ENCODE measurements at regions not wholly inside any gene's neighbourhood (a gene's known extent, or its start where the extent isn't known, plus 50 kb on each side); places are given as distances from the start of the nearest gene placed in this dataset.
A peak's percentile ranks its signal among the peaks of the same experiment; 100 is the strongest.

GRCh38 chr2:120463527-120463926 is 117.6 kb downstream of the INHBB start:
- Histone ChIP-seq H3K27ac (ENCODE audit: low read depth, low read length) (no peak overlapping the region), H3K9me3 (ENCODE audit: low read depth, low read length) (no peaks in the 10 kb centered on the region), H4K20me1 (ENCODE audit: insufficient read depth, low read length) (no peaks in the 10 kb centered on the region), H3K4me2 (ENCODE audit: insufficient read depth, low read length) (no peak overlapping the region), H3K4me1 (ENCODE audit: insufficient read depth, low read length) (peaks cover 11% of the 10 kb centered on the region), H3K4me3 (ENCODE audit: insufficient read depth, low read length) (no peak overlapping the region), H3K79me2 (ENCODE audit: insufficient read depth, low read length) (no peaks in the 10 kb centered on the region), H3K27me3 (ENCODE audit: insufficient read depth, low read length) (no peaks in the 10 kb centered on the region), H3K36me3 (ENCODE audit: insufficient read depth, low read length) (no peaks in the 10 kb centered on the region), H2AFZ (ENCODE audit: low read length) (no peak overlapping the region)
- TF ChIP-seq, protein P1, sequence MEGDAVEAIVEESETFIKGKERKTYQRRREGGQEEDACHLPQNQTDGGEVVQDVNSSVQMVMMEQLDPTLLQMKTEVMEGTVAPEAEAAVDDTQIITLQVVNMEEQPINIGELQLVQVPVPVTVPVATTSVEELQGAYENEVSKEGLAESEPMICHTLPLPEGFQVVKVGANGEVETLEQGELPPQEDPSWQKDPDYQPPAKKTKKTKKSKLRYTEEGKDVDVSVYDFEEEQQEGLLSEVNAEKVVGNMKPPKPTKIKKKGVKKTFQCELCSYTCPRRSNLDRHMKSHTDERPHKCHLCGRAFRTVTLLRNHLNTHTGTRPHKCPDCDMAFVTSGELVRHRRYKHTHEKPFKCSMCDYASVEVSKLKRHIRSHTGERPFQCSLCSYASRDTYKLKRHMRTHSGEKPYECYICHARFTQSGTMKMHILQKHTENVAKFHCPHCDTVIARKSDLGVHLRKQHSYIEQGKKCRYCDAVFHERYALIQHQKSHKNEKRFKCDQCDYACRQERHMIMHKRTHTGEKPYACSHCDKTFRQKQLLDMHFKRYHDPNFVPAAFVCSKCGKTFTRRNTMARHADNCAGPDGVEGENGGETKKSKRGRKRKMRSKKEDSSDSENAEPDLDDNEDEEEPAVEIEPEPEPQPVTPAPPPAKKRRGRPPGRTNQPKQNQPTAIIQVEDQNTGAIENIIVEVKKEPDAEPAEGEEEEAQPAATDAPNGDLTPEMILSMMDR (IDR thresholded peaks at IDR 0.05; ENCODE audit: extremely low read depth, low read depth, low read length): no peak
- DNase-seq (ENCODE audit: insufficient read length, low spot score, missing footprints): peak; percentile 30

DNA sequence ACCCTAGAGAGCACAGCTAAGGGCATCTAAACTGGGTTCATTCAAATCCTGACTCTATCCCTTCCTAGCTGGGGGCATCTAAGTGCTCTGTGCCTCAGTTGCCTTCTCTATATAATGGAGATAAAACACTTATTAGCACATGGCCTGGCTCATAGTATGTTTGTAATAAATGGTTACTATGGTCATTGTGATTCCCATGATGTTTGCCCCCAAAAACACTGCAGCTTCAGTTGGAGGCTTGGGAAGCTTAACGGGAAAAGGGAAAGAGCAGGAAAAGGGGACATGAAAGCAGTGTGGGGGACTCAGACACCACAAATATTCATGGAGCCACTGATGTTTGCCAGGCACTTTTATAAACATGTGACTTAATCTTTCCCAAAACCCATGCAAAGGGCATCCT is 118.1 kb downstream of the INHBB start:
- Histone ChIP-seq H4K20me1 (ENCODE audit: insufficient read depth, low read length) (no peaks in the 10 kb centered on the region), H3K36me3 (ENCODE audit: insufficient read depth, low read length) (no peaks in the 10 kb centered on the region), H2AFZ (ENCODE audit: low read length) (peak overlapping the region; percentile 87), H3K9me3 (ENCODE audit: low read depth, low read length) (no peaks in the 10 kb centered on the region), H3K4me2 (ENCODE audit: insufficient read depth, low read length) (no peak overlapping the region), H3K4me3 (ENCODE audit: insufficient read depth, low read length) (no peak overlapping the region), H3K79me2 (ENCODE audit: insufficient read depth, low read length) (no peaks in the 10 kb centered on the region), H3K27ac (ENCODE audit: low read depth, low read length) (no peak overlapping the region), H3K27me3 (ENCODE audit: insufficient read depth, low read length) (no peaks in the 10 kb centered on the region), H3K4me1 (ENCODE audit: insufficient read depth, low read length) (peaks cover 11% of the 10 kb centered on the region)
- peak; percentile 66 for DNase-seq (ENCODE audit: insufficient read length, low spot score, missing footprints)
- TF ChIP-seq, protein P1 (IDR thresholded peaks at IDR 0.05; ENCODE audit: extremely low read depth, low read depth, low read length): no peak

DNA sequence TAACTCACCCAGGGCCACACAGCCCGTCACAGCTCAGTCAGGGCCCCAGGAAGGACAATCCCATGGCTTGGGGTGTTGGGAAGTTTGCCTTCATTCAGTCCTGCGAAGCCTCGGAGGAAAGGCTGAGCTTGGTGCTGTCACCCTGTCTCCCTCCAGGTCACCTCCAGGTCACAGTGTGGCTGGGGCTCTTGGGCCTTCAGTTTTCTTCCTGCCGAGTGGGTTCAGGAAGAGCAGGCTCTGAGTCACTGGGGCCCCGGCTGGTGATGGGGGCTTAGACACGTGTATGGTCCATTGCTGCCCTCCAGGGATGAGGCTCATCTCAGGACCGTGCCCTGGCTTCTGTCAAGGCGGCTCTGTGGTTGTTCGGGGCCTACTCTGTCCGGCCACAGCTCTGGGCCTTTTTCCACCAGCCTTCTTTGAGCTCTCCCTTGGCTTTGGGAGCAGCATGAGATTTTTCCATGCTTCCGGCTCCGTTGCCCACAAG is 118.6 kb downstream of the INHBB start:
- Histone ChIP-seq H3K27ac (ENCODE audit: low read depth, low read length) (peak overlapping the region; percentile 1), H3K9me3 (ENCODE audit: low read depth, low read length) (no peaks in the 10 kb centered on the region), H3K4me3 (ENCODE audit: insufficient read depth, low read length) (no peak overlapping the region), H3K36me3 (ENCODE audit: insufficient read depth, low read length) (no peaks in the 10 kb centered on the region), H3K4me2 (ENCODE audit: insufficient read depth, low read length) (no peak overlapping the region), H2AFZ (ENCODE audit: low read length) (peak overlapping the region; percentile 87), H3K79me2 (ENCODE audit: insufficient read depth, low read length) (no peaks in the 10 kb centered on the region), H3K27me3 (ENCODE audit: insufficient read depth, low read length) (no peaks in the 10 kb centered on the region), H3K4me1 (ENCODE audit: insufficient read depth, low read length) (peaks cover 14% of the 10 kb centered on the region), H4K20me1 (ENCODE audit: insufficient read depth, low read length) (no peaks in the 10 kb centered on the region)
- TF ChIP-seq, protein P1 (IDR thresholded peaks at IDR 0.05; ENCODE audit: extremely low read depth, low read depth, low read length): no peak
- DNase-seq (ENCODE audit: insufficient read length, low spot score, missing footprints): peak; percentile 72

DNA sequence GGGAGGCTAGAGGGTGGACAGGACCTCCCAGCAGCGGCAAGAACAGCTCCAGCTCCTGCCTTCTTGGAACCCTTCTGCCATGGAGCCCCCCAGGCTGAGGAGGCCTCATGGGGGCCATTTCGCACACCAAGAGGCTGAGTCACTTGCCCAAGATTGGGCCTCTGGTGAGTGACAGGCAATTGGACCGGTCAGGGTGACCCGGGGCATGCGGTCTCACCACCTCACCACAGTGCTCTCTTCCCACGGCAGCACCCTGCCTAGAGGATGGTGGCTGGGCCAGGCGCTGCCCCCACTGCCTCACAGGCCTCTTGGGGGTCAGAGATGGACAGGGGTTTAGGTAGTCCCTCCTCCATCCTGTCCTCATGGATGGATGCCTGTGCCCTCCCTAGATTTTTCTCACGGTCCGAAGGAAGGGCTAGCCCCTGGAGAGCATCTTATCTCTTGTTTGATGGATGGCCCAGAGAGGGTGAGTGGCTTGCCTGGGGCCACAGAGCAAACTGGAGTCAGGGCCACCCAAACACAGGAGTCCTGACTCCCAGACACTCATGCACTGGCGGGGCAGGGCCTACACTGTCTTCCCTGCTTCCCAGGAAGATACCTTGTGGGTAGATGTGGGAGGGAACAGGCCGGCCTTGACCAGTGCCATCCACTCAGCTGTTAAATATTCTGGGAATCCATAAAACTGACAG is 119.2 kb downstream of the INHBB start:
- Histone ChIP-seq H3K4me3 (ENCODE audit: insufficient read depth, low read length) (no peak overlapping the region), H3K36me3 (ENCODE audit: insufficient read depth, low read length) (no peaks in the 10 kb centered on the region), H2AFZ (ENCODE audit: low read length) (peak overlapping the region; percentile 87), H3K79me2 (ENCODE audit: insufficient read depth, low read length) (no peaks in the 10 kb centered on the region), H3K4me2 (ENCODE audit: insufficient read depth, low read length) (no peak overlapping the region), H4K20me1 (ENCODE audit: insufficient read depth, low read length) (no peaks in the 10 kb centered on the region), H3K27ac (ENCODE audit: low read depth, low read length) (peak overlapping the region; percentile 1), H3K27me3 (ENCODE audit: insufficient read depth, low read length) (no peaks in the 10 kb centered on the region), H3K4me1 (ENCODE audit: insufficient read depth, low read length) (peaks cover 20% of the 10 kb centered on the region), H3K9me3 (ENCODE audit: low read depth, low read length) (no peaks in the 10 kb centered on the region)
- TF ChIP-seq, protein P1 (IDR thresholded peaks at IDR 0.05; ENCODE audit: extremely low read depth, low read depth, low read length): no peak
- DNase-seq (ENCODE audit: insufficient read length, low spot score, missing footprints): peak; percentile 80
